ENCODE measurements at regions not wholly inside any gene's neighbourhood (a gene's known extent, or its start where the extent isn't known, plus 50 kb on each side); places are given as distances from the start of the nearest gene placed in this dataset.

DNA sequence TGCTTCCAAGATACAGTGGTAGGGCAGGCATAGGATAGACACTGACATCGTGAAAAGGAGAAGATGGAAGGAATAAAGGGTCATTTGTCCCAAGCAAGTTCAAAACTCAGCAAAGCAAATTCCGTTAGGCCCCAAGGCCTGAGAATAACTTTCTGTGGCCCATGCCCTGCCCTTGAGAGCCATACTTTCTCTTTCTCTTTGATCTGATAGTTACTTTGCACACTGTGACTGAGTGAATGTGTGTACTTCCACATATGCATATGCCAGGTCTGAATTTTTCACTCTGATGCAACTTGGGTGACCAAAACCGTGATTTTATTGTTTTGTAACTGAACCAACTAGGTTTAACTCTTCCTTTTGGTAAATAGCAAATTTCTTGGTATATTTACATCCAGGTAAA is 371.5 kb downstream of the RAB38 start:
- TF ChIP-seq, protein P1, sequence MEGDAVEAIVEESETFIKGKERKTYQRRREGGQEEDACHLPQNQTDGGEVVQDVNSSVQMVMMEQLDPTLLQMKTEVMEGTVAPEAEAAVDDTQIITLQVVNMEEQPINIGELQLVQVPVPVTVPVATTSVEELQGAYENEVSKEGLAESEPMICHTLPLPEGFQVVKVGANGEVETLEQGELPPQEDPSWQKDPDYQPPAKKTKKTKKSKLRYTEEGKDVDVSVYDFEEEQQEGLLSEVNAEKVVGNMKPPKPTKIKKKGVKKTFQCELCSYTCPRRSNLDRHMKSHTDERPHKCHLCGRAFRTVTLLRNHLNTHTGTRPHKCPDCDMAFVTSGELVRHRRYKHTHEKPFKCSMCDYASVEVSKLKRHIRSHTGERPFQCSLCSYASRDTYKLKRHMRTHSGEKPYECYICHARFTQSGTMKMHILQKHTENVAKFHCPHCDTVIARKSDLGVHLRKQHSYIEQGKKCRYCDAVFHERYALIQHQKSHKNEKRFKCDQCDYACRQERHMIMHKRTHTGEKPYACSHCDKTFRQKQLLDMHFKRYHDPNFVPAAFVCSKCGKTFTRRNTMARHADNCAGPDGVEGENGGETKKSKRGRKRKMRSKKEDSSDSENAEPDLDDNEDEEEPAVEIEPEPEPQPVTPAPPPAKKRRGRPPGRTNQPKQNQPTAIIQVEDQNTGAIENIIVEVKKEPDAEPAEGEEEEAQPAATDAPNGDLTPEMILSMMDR (IDR thresholded peaks at IDR 0.05; ENCODE audit: control extremely low read depth in 1 of 3, insufficient read depth in 1 of 3, low read depth in 1 of 3, low read length in 3 of 3), result no peak
- TF ChIP-seq ATF3 (IDR thresholded peaks at IDR 0.05; ENCODE audit: insufficient read depth, low read depth, low read length), result no peak
- TF ChIP-seq SRF (IDR thresholded peaks at IDR 0.05; ENCODE audit: low read depth, low read length), result no peak
- no peak for TF ChIP-seq EZH2 (IDR thresholded peaks at IDR 0.05; ENCODE audit: low read depth, low read length, severe bottlenecking)
- no peak for TF ChIP-seq EGR1 (IDR thresholded peaks at IDR 0.05; ENCODE audit: borderline replicate concordance, low read depth, low read length)
- no peak for TF ChIP-seq CBX5 (IDR thresholded peaks at IDR 0.05; ENCODE audit: low read depth, low read length)
